ENCODE measurements at regions not wholly inside any gene's neighbourhood (a gene's known extent, or its start where the extent isn't known, plus 50 kb on each side); places are given as distances from the start of the nearest gene placed in this dataset.
"Not testable (repeated sequence)": the region's sequence is repeated elsewhere in the genome, so short reads cannot be mapped to it uniquely, and the experiment has no call there.

DNA sequence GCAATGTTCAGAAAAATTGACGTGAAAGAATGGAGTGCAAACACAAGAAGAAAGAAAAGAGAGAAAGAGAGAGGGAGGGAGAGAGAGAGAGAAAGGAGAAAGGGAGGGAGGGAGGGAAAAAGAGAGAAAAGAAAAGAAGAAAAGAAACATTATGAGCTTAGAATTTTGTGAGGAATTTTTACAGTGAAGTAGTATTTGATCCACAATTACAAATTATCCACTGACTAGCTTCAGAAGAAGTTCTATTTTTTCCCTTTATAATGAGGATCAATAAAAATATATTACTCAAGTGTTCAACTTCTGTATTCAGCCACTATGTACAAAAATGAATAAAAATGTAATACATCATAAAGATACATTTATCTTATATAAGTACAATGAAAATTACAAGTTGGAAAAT, 494.5 kb upstream of the CA10 start:
- H3K36me3 ChIP-seq (ENCODE audit: control insufficient read depth, insufficient read depth, low read length) = no peaks in the 10 kb centered on the region
- H3K4me3 ChIP-seq (ENCODE audit: low read length) = no peak overlapping the region
- H3K27ac ChIP-seq (ENCODE audit: low read length) = no peak overlapping the region
- no peaks in the 10 kb centered on the region for H3K9me3 ChIP-seq (replicated peaks; ENCODE audit: control insufficient read depth, low read depth, low read length)
- H3K27me3 ChIP-seq (ENCODE audit: control insufficient read depth, insufficient read depth, low read length) = no peaks in the 10 kb centered on the region
- whole genome bisulfite sequencing (ENCODE audit: insufficient coverage) = 40% methylated on average over 1 of the region's 1 CpG
- no peak for DNase-seq
- no peaks in the 10 kb centered on the region for H3K4me1 ChIP-seq (ENCODE audit: control insufficient read depth, insufficient read depth, low read length)

GRCh38 chr17:52648995-52649394, 490.5 kb upstream of the CA10 start:
- no peaks in the 10 kb centered on the region for H3K36me3 ChIP-seq (ENCODE audit: control insufficient read depth, insufficient read depth, low read length)
- no CpG with 5 or more reads among the region's 3 CpGs for WGBS (ENCODE audit: insufficient coverage)

GRCh38 chr17:52647411-52647810, 488.9 kb upstream of the CA10 start:
- DNase-seq = no peak
- Histone ChIP-seq H3K27me3 (ENCODE audit: control insufficient read depth, insufficient read depth, low read length) (no peaks in the 10 kb centered on the region), H3K4me1 (ENCODE audit: control insufficient read depth, insufficient read depth, low read length) (no peaks in the 10 kb centered on the region), H3K36me3 (ENCODE audit: control insufficient read depth, insufficient read depth, low read length) (no peaks in the 10 kb centered on the region), H3K27ac (ENCODE audit: low read length) (no peak overlapping the region), H3K9me3 (replicated peaks; ENCODE audit: control insufficient read depth, low read depth, low read length) (no peaks in the 10 kb centered on the region), H3K4me3 (ENCODE audit: low read length) (no peak overlapping the region)
- no CpG with 5 or more reads among the region's 1 CpG for WGBS (ENCODE audit: insufficient coverage)

More at GRCh38 chr17:52648995-52649394, 490.5 kb upstream of the CA10 start:
- Histone ChIP-seq H3K9me3 (replicated peaks; ENCODE audit: control insufficient read depth, low read depth, low read length) (no peaks in the 10 kb centered on the region), H3K4me3 (ENCODE audit: low read length) (no peak overlapping the region), H3K27me3 (ENCODE audit: control insufficient read depth, insufficient read depth, low read length) (no peaks in the 10 kb centered on the region), H3K4me1 (ENCODE audit: control insufficient read depth, insufficient read depth, low read length) (no peaks in the 10 kb centered on the region), H3K27ac (ENCODE audit: low read length) (no peak overlapping the region)
- DNase-seq = no peak

GRCh38 chr17:52636443-52636842, 477.9 kb upstream of the CA10 start:
- H3K27ac ChIP-seq (ENCODE audit: low read length) = no peak overlapping the region
- DNase-seq = no peak
- H3K4me1 ChIP-seq (ENCODE audit: control insufficient read depth, insufficient read depth, low read length) = no peaks in the 10 kb centered on the region
- WGBS (ENCODE audit: insufficient coverage) = no CpG with 5 or more reads among the region's 2 CpGs
- H3K9me3 ChIP-seq (replicated peaks; ENCODE audit: control insufficient read depth, low read depth, low read length) = no peaks in the 10 kb centered on the region
- no peak overlapping the region for H3K4me3 ChIP-seq (ENCODE audit: low read length)
- H3K27me3 ChIP-seq (ENCODE audit: control insufficient read depth, insufficient read depth, low read length) = no peaks in the 10 kb centered on the region
- no peaks in the 10 kb centered on the region for H3K36me3 ChIP-seq (ENCODE audit: control insufficient read depth, insufficient read depth, low read length)

DNA sequence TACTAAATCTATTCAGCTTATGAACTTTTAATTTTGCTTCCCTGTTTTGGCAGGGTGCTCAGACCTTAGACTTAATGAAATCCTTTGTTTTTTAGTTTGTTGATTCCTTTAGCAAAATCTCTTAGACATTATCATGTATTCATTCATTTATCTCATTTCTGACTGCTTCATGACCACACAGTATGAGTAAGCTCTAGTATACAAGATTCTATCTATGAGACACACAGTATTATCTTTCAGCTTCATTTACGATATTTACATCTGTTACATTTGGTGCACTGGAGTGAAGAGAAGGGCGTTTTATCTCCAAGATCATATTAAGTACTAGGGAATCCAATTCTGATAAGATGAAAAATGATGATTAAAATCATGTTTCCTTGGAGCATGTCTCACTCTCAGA, 448.1 kb upstream of the CA10 start:
- Histone ChIP-seq H3K27me3 (ENCODE audit: control insufficient read depth, insufficient read depth, low read length) (no peaks in the 10 kb centered on the region), H3K4me1 (ENCODE audit: control insufficient read depth, insufficient read depth, low read length) (no peaks in the 10 kb centered on the region), H3K27ac (ENCODE audit: low read length) (no peak overlapping the region), H3K9me3 (replicated peaks; ENCODE audit: control insufficient read depth, low read depth, low read length) (no peaks in the 10 kb centered on the region), H3K36me3 (ENCODE audit: control insufficient read depth, insufficient read depth, low read length) (no peaks in the 10 kb centered on the region), H3K4me3 (ENCODE audit: low read length) (no peak overlapping the region)
- DNase-seq = no peak
- WGBS (ENCODE audit: insufficient coverage) = no CpG with 5 or more reads among the region's 2 CpGs

DNA sequence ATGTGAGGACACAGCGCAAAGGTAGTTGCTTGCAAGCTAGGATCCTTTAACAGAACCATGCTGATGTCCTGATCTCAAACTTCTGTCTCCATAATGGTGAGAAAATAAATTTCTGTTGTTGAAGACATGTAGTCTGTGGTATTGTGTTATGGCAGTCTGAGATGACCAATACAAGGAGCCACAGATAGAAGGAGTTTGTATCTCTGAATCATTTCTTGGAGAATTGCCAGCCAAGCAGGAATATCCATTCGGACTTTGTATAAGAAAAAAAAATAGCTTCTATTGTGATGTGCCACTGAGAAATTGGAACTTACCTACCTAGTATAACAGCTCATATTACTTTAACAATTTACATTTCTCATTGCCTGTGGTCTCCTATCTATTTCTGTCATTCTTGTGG, 447.6 kb upstream of the CA10 start:
- Histone ChIP-seq H3K4me3 (ENCODE audit: low read length) (no peak overlapping the region), H3K4me1 (ENCODE audit: control insufficient read depth, insufficient read depth, low read length) (no peaks in the 10 kb centered on the region), H3K27ac (ENCODE audit: low read length) (no peak overlapping the region), H3K9me3 (replicated peaks; ENCODE audit: control insufficient read depth, low read depth, low read length) (no peaks in the 10 kb centered on the region), H3K36me3 (ENCODE audit: control insufficient read depth, insufficient read depth, low read length) (no peaks in the 10 kb centered on the region), H3K27me3 (ENCODE audit: control insufficient read depth, insufficient read depth, low read length) (no peaks in the 10 kb centered on the region)
- peak; percentile 24 for DNase-seq
- WGBS (ENCODE audit: insufficient coverage) = no CpG with 5 or more reads among the region's 2 CpGs

GRCh38 chr17:52604105-52604504, 445.6 kb upstream of the CA10 start:
- no peaks in the 10 kb centered on the region for H3K27me3 ChIP-seq (ENCODE audit: control insufficient read depth, insufficient read depth, low read length)
- no peaks in the 10 kb centered on the region for H3K9me3 ChIP-seq (replicated peaks; ENCODE audit: control insufficient read depth, low read depth, low read length)
- WGBS (ENCODE audit: insufficient coverage) = no CpG with 5 or more reads among the region's 2 CpGs
- H3K27ac ChIP-seq (ENCODE audit: low read length) = no peak overlapping the region
- H3K36me3 ChIP-seq (ENCODE audit: control insufficient read depth, insufficient read depth, low read length) = no peaks in the 10 kb centered on the region
- H3K4me3 ChIP-seq (ENCODE audit: low read length) = no peak overlapping the region
- no peak for DNase-seq
- H3K4me1 ChIP-seq (ENCODE audit: control insufficient read depth, insufficient read depth, low read length) = no peaks in the 10 kb centered on the region

DNA sequence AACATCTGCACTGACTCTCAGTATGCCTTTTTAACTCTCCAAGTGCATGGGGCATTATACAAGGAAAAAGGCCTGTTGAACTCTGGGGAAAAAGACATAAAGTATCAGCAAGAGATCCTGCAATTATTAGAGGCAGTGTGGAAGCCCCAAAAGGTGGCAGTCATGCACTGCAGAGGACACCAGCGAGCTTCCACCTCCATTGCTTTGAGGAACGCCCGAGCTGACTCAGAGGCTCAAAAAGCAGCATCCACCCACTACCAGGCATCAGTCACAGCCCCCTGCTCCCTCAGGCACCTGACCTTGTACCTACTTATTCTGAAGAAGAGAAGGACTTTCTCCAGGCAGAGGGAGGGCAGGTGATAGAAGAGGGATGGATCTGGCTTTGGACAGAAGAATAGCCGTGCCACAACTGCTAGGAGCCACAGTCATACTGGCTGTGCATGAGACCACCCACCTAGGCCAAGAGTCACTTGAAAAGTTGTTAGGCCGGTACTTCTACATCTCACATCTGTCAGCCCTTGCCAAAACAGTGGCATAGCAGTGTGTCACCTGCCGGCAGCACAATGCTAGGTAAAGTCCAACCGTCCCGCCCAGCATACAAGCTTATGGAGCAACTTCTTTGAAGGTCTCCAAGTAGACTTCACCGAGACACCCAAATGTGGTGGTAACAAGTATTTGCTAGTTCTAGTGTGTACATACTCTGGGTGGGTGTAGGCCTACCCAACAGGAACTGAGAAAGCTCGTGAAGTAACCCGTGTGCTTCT, 439.1 kb upstream of the CA10 start:
- H3K36me3 ChIP-seq (ENCODE audit: control insufficient read depth, insufficient read depth, low read length); H3K4me3 ChIP-seq (ENCODE audit: low read length); H3K27ac ChIP-seq (ENCODE audit: low read length); H3K4me1 ChIP-seq (ENCODE audit: control insufficient read depth, insufficient read depth, low read length); H3K27me3 ChIP-seq (ENCODE audit: control insufficient read depth, insufficient read depth, low read length); DNase-seq; H3K9me3 ChIP-seq (replicated peaks; ENCODE audit: control insufficient read depth, low read depth, low read length): not testable (repeated sequence)
- 71% methylated on average over 11 of the region's 11 CpGs for WGBS (ENCODE audit: insufficient coverage)

DNA sequence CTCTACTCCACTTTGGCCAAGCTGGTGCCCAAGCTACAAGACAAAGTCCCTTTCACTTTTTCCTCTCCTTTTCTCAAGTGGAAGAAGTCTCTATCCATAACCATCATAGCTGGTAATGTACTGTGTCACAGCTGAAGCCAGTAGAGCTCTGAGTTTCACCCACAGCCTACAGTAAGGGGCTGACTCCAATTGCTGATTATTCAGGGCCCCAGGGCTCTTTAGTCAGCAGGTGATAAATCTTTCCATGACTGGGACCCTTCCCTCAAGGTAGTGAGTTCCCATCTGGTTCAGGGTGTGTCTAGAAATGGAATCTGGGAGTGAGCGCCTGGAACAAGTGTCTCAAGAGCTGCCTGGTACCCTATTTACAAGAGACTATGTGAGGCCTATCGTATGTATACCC, 436.0 kb upstream of the CA10 start:
- 100% methylated on average over 1 of the region's 2 CpGs for WGBS (ENCODE audit: insufficient coverage)
- DNase-seq = no peak
- H3K9me3 ChIP-seq (replicated peaks; ENCODE audit: control insufficient read depth, low read depth, low read length) = no peaks in the 10 kb centered on the region

GRCh38 chr17:52546990-52547389, 388.5 kb upstream of the CA10 start:
- no peaks in the 10 kb centered on the region for H3K27me3 ChIP-seq (ENCODE audit: control insufficient read depth, insufficient read depth, low read length)
- no peak overlapping the region for H3K4me3 ChIP-seq (ENCODE audit: low read length)
- DNase-seq = peak; percentile 47

More for the DNA sequence above, 436.0 kb upstream of the CA10 start:
- no peaks in the 10 kb centered on the region for H3K36me3 ChIP-seq (ENCODE audit: control insufficient read depth, insufficient read depth, low read length)
- H3K4me3 ChIP-seq (ENCODE audit: low read length) = no peak overlapping the region
- H3K27ac ChIP-seq (ENCODE audit: low read length) = no peak overlapping the region
- no peaks in the 10 kb centered on the region for H3K27me3 ChIP-seq (ENCODE audit: control insufficient read depth, insufficient read depth, low read length)
- no peaks in the 10 kb centered on the region for H3K4me1 ChIP-seq (ENCODE audit: control insufficient read depth, insufficient read depth, low read length)

DNA sequence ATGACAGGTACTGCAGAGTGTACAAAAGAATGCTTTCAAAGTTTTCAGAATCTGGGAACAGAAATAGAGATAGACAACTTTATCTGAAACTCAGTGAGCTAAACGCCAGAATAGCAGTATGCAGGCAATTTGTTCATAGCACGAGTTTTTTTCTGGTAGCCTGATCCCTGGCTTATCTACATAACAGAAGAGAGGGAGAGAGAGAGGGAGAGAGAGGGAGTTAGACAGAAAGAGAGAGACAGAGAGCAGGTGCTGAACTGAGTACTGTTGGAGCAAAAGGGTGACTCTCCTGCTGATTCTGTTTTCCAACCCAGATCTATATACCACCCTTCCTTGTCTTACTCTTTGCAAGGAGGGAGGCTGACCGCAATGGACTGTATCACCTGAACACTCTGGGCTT, 388.0 kb upstream of the CA10 start:
- Histone ChIP-seq H3K27me3 (ENCODE audit: control insufficient read depth, insufficient read depth, low read length) (no peaks in the 10 kb centered on the region), H3K4me3 (ENCODE audit: low read length) (no peak overlapping the region), H3K9me3 (replicated peaks; ENCODE audit: control insufficient read depth, low read depth, low read length) (peaks cover 3% of the 10 kb centered on the region), H3K4me1 (ENCODE audit: control insufficient read depth, insufficient read depth, low read length) (no peaks in the 10 kb centered on the region), H3K36me3 (ENCODE audit: control insufficient read depth, insufficient read depth, low read length) (no peaks in the 10 kb centered on the region), H3K27ac (ENCODE audit: low read length) (no peak overlapping the region)
- peak; percentile 7 for DNase-seq
- WGBS (ENCODE audit: insufficient coverage) = no CpG with 5 or more reads among the region's 3 CpGs

More at GRCh38 chr17:52546990-52547389, 388.5 kb upstream of the CA10 start:
- 33% methylated on average over 1 of the region's 1 CpG for WGBS (ENCODE audit: insufficient coverage)
- H3K36me3 ChIP-seq (ENCODE audit: control insufficient read depth, insufficient read depth, low read length) = no peaks in the 10 kb centered on the region
- H3K9me3 ChIP-seq (replicated peaks; ENCODE audit: control insufficient read depth, low read depth, low read length) = peaks cover 6% of the 10 kb centered on the region
- no peak overlapping the region for H3K27ac ChIP-seq (ENCODE audit: low read length)
- no peaks in the 10 kb centered on the region for H3K4me1 ChIP-seq (ENCODE audit: control insufficient read depth, insufficient read depth, low read length)

All from muscle of leg (tissue), 3 donors.